ENCODE measurements at regions not wholly inside any gene's neighbourhood (a gene's known extent, or its start where the extent isn't known, plus 50 kb on each side); places are given as distances from the start of the nearest gene placed in this dataset.

- TF ChIP-seq MYC (IDR thresholded peaks at IDR 0.05; ENCODE audit: borderline replicate concordance, low read length), result no peak
- no peak for TF ChIP-seq EP300 (IDR thresholded peaks at IDR 0.05)
- TF ChIP-seq CTCF (IDR thresholded peaks at IDR 0.05), result no peak
- no peak for TF ChIP-seq ESRRA (IDR thresholded peaks at IDR 0.05; ENCODE audit: borderline replicate concordance, low read length)
- TF ChIP-seq ZFP36 (IDR thresholded peaks at IDR 0.05; ENCODE audit: borderline replicate concordance, partially characterized antibody), result no peak
- no peak for TF ChIP-seq BCL3 (IDR thresholded peaks at IDR 0.05)
Observed at GRCh38 chr2:138237667-138238384, 263.7 kb upstream of the SPOPL start.

Measured in A549 (cell line).